ENCODE measurements at regions not wholly inside any gene's neighbourhood (a gene's known extent, or its start where the extent isn't known, plus 50 kb on each side); places are given as distances from the start of the nearest gene placed in this dataset.

DNA sequence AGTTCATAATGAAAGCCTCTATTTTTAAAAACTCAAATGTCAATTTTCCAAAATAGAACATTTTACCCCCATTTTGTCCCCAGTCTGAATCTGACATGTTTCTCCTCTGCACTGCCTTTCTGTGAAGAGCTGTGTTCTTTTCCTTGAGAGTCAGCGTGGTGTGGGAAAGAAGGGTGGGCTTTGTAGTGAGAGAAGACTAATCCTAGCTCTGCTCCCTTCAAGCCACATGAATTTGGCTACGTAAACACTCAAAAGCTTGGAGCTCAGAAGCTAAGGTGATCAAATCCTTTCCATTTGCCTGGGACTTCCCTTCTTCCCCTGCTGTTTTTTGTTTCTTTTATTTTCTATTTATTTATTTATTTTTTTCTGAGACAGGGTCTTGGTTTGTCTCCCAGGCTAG is 598.5 kb downstream of the TLR4 start:
- ChIA-PET SMC1A (ENCODE audit: uncharacterized antibody, unreplicated experiment) (no interaction called here), RAD21 (ENCODE audit: unreplicated experiment) (no interaction called here), CTCF (no interaction called here), POLR2A (no interaction called here)
- Histone ChIP-seq H3K9ac (ENCODE audit: control insufficient read depth, insufficient read depth, low read length) (no peak overlapping the region), H3K27me3 (replicated peaks in 1 of 2; ENCODE audit: control insufficient read depth in 2 of 2, insufficient read depth in 2 of 2, low read length in 1 of 2) (no peaks in the 10 kb centered on the region), H3K79me2 (ENCODE audit: control insufficient read depth, insufficient read depth, low read length) (no peaks in the 10 kb centered on the region), H3K9me3 (replicated peaks; ENCODE audit: control insufficient read depth, insufficient read depth, low read length) (no peaks in the 10 kb centered on the region), H3K36me3 (ENCODE audit: control insufficient read depth in 2 of 2, insufficient read depth in 2 of 2, low read length in 1 of 2) (no peaks in the 10 kb centered on the region), H4K20me1 (ENCODE audit: control insufficient read depth, insufficient read depth) (no peaks in the 10 kb centered on the region), H3K4me2 (ENCODE audit: control insufficient read depth, insufficient read depth) (no peak overlapping the region), H2AFZ (ENCODE audit: control insufficient read depth, low read depth, low read length) (no peak overlapping the region), H3K27ac (ENCODE audit: control insufficient read depth, insufficient read depth) (no peak overlapping the region), H3K4me1 (ENCODE audit: control insufficient read depth, insufficient read depth, low read length) (no peaks in the 10 kb centered on the region), H3K4me3 (no peak overlapping the region)
- BruUV-seq (replicated peaks): no TSS peak
- no peak for ATAC-seq
- in situ Hi-C loops (cut with MboI) (no loop called here), intact Hi-C loops (cut with micrococcal nuclease; ENCODE audit: unreplicated experiment) (no loop called here)
- WGBS (ENCODE audit: insufficient coverage, insufficient replicate concordance, low lambda C conversion rate, missing lambda C conversion rate): 0% methylated on average over 2 of the region's 2 CpGs
- no peak for DNase-seq (ENCODE audit: low read depth, low spot score)
- FAIRE-seq: no peak
- no peak for TF ChIP-seq ZNF24 (IDR thresholded peaks at IDR 0.05)
- TF ChIP-seq GABPA (IDR thresholded peaks at IDR 0.05; ENCODE audit: low read depth): no peak
- TF ChIP-seq CHD2 (IDR thresholded peaks at IDR 0.05; ENCODE audit: borderline replicate concordance, low read depth, low read length): no peak
- no peak for TF ChIP-seq MYC (IDR thresholded peaks at IDR 0.05; ENCODE audit: insufficient read depth, insufficient read length, insufficient replicate concordance, low read length, severe bottlenecking)
- no peak for TF ChIP-seq TCF7 (IDR thresholded peaks at IDR 0.05; ENCODE audit: borderline replicate concordance)
- no peak for TF ChIP-seq POLR2AphosphoS5 (IDR thresholded peaks at IDR 0.05; ENCODE audit: low read length)
- no peak for TF ChIP-seq MTA2 (IDR thresholded peaks at IDR 0.05; ENCODE audit: low read depth)
- no peak for TF ChIP-seq SKIL (IDR thresholded peaks at IDR 0.05; ENCODE audit: low read depth, poor library complexity, severe bottlenecking)
- no peak for TF ChIP-seq CBFB (IDR thresholded peaks at IDR 0.05; ENCODE audit: low read depth)
- no peak for TF ChIP-seq TARDBP (IDR thresholded peaks at IDR 0.05; ENCODE audit: borderline replicate concordance)
- TF ChIP-seq, protein P1, sequence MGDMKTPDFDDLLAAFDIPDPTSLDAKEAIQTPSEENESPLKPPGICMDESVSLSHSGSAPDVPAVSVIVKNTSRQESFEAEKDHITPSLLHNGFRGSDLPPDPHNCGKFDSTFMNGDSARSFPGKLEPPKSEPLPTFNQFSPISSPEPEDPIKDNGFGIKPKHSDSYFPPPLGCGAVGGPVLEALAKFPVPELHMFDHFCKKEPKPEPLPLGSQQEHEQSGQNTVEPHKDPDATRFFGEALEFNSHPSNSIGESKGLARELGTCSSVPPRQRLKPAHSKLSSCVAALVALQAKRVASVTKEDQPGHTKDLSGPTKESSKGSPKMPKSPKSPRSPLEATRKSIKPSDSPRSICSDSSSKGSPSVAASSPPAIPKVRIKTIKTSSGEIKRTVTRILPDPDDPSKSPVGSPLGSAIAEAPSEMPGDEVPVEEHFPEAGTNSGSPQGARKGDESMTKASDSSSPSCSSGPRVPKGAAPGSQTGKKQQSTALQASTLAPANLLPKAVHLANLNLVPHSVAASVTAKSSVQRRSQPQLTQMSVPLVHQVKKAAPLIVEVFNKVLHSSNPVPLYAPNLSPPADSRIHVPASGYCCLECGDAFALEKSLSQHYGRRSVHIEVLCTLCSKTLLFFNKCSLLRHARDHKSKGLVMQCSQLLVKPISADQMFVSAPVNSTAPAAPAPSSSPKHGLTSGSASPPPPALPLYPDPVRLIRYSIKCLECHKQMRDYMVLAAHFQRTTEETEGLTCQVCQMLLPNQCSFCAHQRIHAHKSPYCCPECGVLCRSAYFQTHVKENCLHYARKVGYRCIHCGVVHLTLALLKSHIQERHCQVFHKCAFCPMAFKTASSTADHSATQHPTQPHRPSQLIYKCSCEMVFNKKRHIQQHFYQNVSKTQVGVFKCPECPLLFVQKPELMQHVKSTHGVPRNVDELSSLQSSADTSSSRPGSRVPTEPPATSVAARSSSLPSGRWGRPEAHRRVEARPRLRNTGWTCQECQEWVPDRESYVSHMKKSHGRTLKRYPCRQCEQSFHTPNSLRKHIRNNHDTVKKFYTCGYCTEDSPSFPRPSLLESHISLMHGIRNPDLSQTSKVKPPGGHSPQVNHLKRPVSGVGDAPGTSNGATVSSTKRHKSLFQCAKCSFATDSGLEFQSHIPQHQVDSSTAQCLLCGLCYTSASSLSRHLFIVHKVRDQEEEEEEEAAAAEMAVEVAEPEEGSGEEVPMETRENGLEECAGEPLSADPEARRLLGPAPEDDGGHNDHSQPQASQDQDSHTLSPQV (IDR thresholded peaks at IDR 0.05): no peak
- TF ChIP-seq EZH2 (IDR thresholded peaks at IDR 0.05; ENCODE audit: borderline replicate concordance, control insufficient read depth, low read depth, low read length): no peak
- TF ChIP-seq NFXL1 (IDR thresholded peaks at IDR 0.05; ENCODE audit: borderline replicate concordance): no peak
- TF ChIP-seq ZBTB4 (CRISPR knock-in tag; IDR thresholded peaks at IDR 0.05): no peak
- TF ChIP-seq RBBP5 (conservative IDR thresholded peaks at IDR 0.05): no peak
- TF ChIP-seq, protein P2, sequence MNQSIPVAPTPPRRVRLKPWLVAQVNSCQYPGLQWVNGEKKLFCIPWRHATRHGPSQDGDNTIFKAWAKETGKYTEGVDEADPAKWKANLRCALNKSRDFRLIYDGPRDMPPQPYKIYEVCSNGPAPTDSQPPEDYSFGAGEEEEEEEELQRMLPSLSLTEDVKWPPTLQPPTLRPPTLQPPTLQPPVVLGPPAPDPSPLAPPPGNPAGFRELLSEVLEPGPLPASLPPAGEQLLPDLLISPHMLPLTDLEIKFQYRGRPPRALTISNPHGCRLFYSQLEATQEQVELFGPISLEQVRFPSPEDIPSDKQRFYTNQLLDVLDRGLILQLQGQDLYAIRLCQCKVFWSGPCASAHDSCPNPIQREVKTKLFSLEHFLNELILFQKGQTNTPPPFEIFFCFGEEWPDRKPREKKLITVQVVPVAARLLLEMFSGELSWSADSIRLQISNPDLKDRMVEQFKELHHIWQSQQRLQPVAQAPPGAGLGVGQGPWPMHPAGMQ (IDR thresholded peaks at IDR 0.05; ENCODE audit: borderline replicate concordance): no peak

All from GM12878 (cell line).